Endothelial cell of umbilical vein (primary cell): ENCODE measurements at regions not wholly inside any gene's neighbourhood (a gene's known extent, or its start where the extent isn't known, plus 50 kb on each side); places are given as distances from the start of the nearest gene placed in this dataset.

Experiments
- BruUV-seq: library from RNA; stranded (reverse); fragments of 400-500 nt; replicated peaks from 2 replicates; lab custom pipeline; 2021; lab: Mats Ljungman, UMichigan
- CTCF ChIA-PET: fragments of 300-600, 350-600 bp; sonication (Branson Sonifier 250); formaldehyde crosslinking; loops from one replicate; lab custom pipeline; 2021; ENCODE audit warnings: antibody characterized with exemption, inconsistent platforms; lab: Charles Lee
- POLR2A ChIA-PET: fragments of 300-600, 350-600 bp; sonication (Branson Sonifier 250); formaldehyde crosslinking; loops from one replicate; lab custom pipeline; 2021; ENCODE audit warnings: antibody characterized with exemption, inconsistent platforms; lab: Charles Lee
- DNase-seq: peaks from one replicate; pipeline ENCODE4 v3.0.0-alpha.2; 2011; ENCODE audit warnings: low read depth, low spot score
- FAIRE-seq: peaks from 2 replicates; lab custom pipeline; 2011; peaks lifted over from hg19 to GRCh38; lab: Jason Lieb, UNC
- H2AFZ ChIP-seq: 2 replicates; pipeline ENCODE4 v1.6.0; 2012; ENCODE audit warnings: low read depth, low read length, control low read depth, inconsistent platforms
- H3K27ac ChIP-seq: 2 replicates; pipeline ENCODE4 v1.5.1; 2011; ENCODE audit warnings: low read depth, mild to moderate bottlenecking, control low read depth, low read length, moderate library complexity; ENCODE audit not compliant: insufficient read depth
- H3K27me3 ChIP-seq, 2 experiments: 2 replicates each; pipeline versions ENCODE4 v1.6.0 to v1.6.1; 2011; ENCODE audit warnings: low read length in 2 of 2, mixed read lengths in 1 of 2; ENCODE audit not compliant: control insufficient read depth in 2 of 2, insufficient read depth in 2 of 2
- H3K36me3 ChIP-seq, 2 experiments: 2 replicates in 1 of 2; 3 replicates in 1 of 2; pipeline ENCODE4 v1.5.1; 2011; ENCODE audit warnings: low read length in 2 of 2, mild to moderate bottlenecking in 1 of 2, moderate library complexity in 1 of 2; ENCODE audit not compliant: control insufficient read depth in 2 of 2, insufficient read depth in 2 of 2; ENCODE audit errors: extremely low read depth in 1 of 2
- H3K4me1 ChIP-seq: 3 replicates; pipeline ENCODE4 v1.5.1; 2011; ENCODE audit warnings: mild to moderate bottlenecking, low read length; ENCODE audit not compliant: control insufficient read depth, insufficient read depth; ENCODE audit errors: extremely low read depth
- H3K4me2 ChIP-seq: 2 replicates; pipeline ENCODE4 v1.6.1; 2011; ENCODE audit warnings: low read length, control low read depth, mixed read lengths; ENCODE audit not compliant: insufficient read depth
- H3K4me3 ChIP-seq, 3 experiments: fragments of 200-600 bp in 1 of 3; sonication (generic), shearing (Covaris generic) in 1 of 3; replicated peaks in 1 of 3; 2 replicates each; pipeline ENCODE4 v1.5.1; 2011 to 2016; ENCODE audit warnings: control low read depth in 3 of 3, low read length in 3 of 3, mild to moderate bottlenecking in 2 of 3, inconsistent platforms in 1 of 3, low read depth in 1 of 3, moderate library complexity in 1 of 3; ENCODE audit not compliant: insufficient read depth in 1 of 3
- H3K79me2 ChIP-seq: 2 replicates; pipeline ENCODE4 v1.6.0; 2012; ENCODE audit warnings: low read length, inconsistent platforms; ENCODE audit not compliant: control insufficient read depth, insufficient read depth
- H3K9ac ChIP-seq: replicated peaks from 2 replicates; pipeline ENCODE3; 2011; ENCODE audit warnings: low read length, control low read depth; ENCODE audit not compliant: insufficient read depth; ENCODE audit errors: extremely low read depth
- H3K9me1 ChIP-seq: replicated peaks from 3 replicates; pipeline ENCODE4 v1.6.0; 2011; ENCODE audit warnings: mild to moderate bottlenecking, low read length; ENCODE audit not compliant: control insufficient read depth, insufficient read depth; ENCODE audit errors: extremely low read depth
- H3K9me3 ChIP-seq: replicated peaks from 2 replicates; pipeline ENCODE4 v1.5.1; 2012; ENCODE audit warnings: low read length, inconsistent platforms; ENCODE audit not compliant: control insufficient read depth, insufficient read depth
- H4K20me1 ChIP-seq: replicated peaks from 2 replicates; pipeline ENCODE3; 2011; ENCODE audit warnings: mild to moderate bottlenecking, low read length; ENCODE audit not compliant: control insufficient read depth, insufficient read depth; ENCODE audit errors: extremely low read depth
- CTCF ChIP-seq, 2 donors: IDR thresholded peaks; 1 replicate in 1 of 2; 2 replicates in 1 of 2; pipeline ENCODE4 v1.5.1; 2011; ENCODE audit warnings: low read length in 2 of 2, mild to moderate bottlenecking in 2 of 2, moderate library complexity in 2 of 2, control low read depth in 1 of 2, inconsistent platforms in 1 of 2, low read depth in 1 of 2; ENCODE audit not compliant: insufficient read depth in 1 of 2; ENCODE audit errors: extremely low read depth in 1 of 2
- EZH2 ChIP-seq: IDR thresholded peaks from 2 replicates; pipeline ENCODE4 v1.6.1; 2012; ENCODE audit warnings: borderline replicate concordance, low read depth, mild to moderate bottlenecking, moderate library complexity, low read length, inconsistent platforms; ENCODE audit not compliant: severe bottlenecking
- FOS ChIP-seq: IDR thresholded peaks from 2 replicates; pipeline ENCODE4 v1.6.1; 2011; ENCODE audit warnings: mild to moderate bottlenecking, low read length, moderate library complexity, borderline replicate concordance; ENCODE audit not compliant: insufficient read depth
- GATA2 ChIP-seq: IDR thresholded peaks from 2 replicates; pipeline ENCODE4 v1.7.0; 2011; ENCODE audit warnings: low read depth, mild to moderate bottlenecking, moderate library complexity, mixed read lengths, low read length; ENCODE audit not compliant: insufficient read length, insufficient read depth
- JUN ChIP-seq: IDR thresholded peaks from 2 replicates; pipeline ENCODE4 v1.6.1; 2011; ENCODE audit warnings: borderline replicate concordance, low read depth; ENCODE audit not compliant: insufficient read length, insufficient read depth
- MAX ChIP-seq: IDR thresholded peaks from 2 replicates; pipeline ENCODE4 v1.6.1; 2011; ENCODE audit not compliant: insufficient read depth, insufficient read length
- MYC ChIP-seq: IDR thresholded peaks from one replicate; pipeline ENCODE4 v1.6.1; 2011; ENCODE audit warnings: mild to moderate bottlenecking, low read depth, low read length
- POLR2A ChIP-seq: IDR thresholded peaks from 2 replicates; pipeline ENCODE4 v1.6.1; 2012; ENCODE audit warnings: low read depth, mild to moderate bottlenecking, control low read depth, low read length
- POLR2AphosphoS5 ChIP-seq: IDR thresholded peaks from 2 replicates; pipeline ENCODE4 v1.6.1; 2012; ENCODE audit warnings: low read depth, mild to moderate bottlenecking, control low read depth, low read length, moderate library complexity; ENCODE audit not compliant: insufficient read depth
- dilution Hi-C: fragments of 300-500 bp; cut with MboI; formaldehyde crosslinking; loops from one replicate; pipeline ENCODE4 v1.15.0; 2019; ENCODE audit warnings: low sequenced_read_pairs; ENCODE audit not compliant: extremely low pct_ligation_motif_present
- intact Hi-C: fragments of 100-400 bp; cut with micrococcal nuclease; formaldehyde crosslinking; loops from one replicate; pipeline ENCODE4 v1.10.0; 2022

GRCh38 chr5:13346401-13346800 is 598.1 kb downstream of the DNAH5 start:
- Histone ChIP-seq H3K79me2 (no peaks in the 10 kb centered on the region), H3K4me3 (no peak overlapping the region), H3K27me3 (no peaks in the 10 kb centered on the region), H3K27ac (no peak overlapping the region), H4K20me1 (no peaks in the 10 kb centered on the region), H3K9ac (no peak overlapping the region), H2AFZ (no peak overlapping the region), H3K4me2 (no peak overlapping the region), H3K9me1 (no peaks in the 10 kb centered on the region), H3K36me3 (no peaks in the 10 kb centered on the region), H3K4me1 (no peaks in the 10 kb centered on the region), H3K9me3 (no peaks in the 10 kb centered on the region)
- BruUV-seq, result no TSS peak
- TF ChIP-seq GATA2 (no peak), POLR2A (no peak), FOS (no peak), CTCF (IDR thresholded peaks at IDR 0.05; ENCODE audit: extremely low read depth in 1 of 2, insufficient read depth in 1 of 2, low read depth in 1 of 2, low read length in 2 of 2) (no peak)
- CTCF ChIA-PET, result no interaction called here
- intact Hi-C loops, result no loop called here
- dilution Hi-C loops, result no loop called here
- POLR2A ChIA-PET, result no interaction called here
- FAIRE-seq, result no peak
- DNase-seq, result no peak

GRCh38 chr5:13339093-13339492 is 605.4 kb downstream of the DNAH5 start:
- POLR2A ChIA-PET, result no interaction called here
- dilution Hi-C loops, result no loop called here
- CTCF ChIA-PET, result no interaction called here

More at GRCh38 chr5:13339093-13339492, 605.4 kb downstream of the DNAH5 start:
- Histone ChIP-seq H3K4me1 (no peaks in the 10 kb centered on the region), H3K27me3 (no peaks in the 10 kb centered on the region), H3K36me3 (no peaks in the 10 kb centered on the region), H3K4me3 (no peak overlapping the region), H3K27ac (no peak overlapping the region), H3K9ac (no peak overlapping the region), H3K9me3 (no peaks in the 10 kb centered on the region), H3K4me2 (no peak overlapping the region), H4K20me1 (no peaks in the 10 kb centered on the region), H3K79me2 (no peaks in the 10 kb centered on the region), H2AFZ (no peak overlapping the region), H3K9me1 (no peaks in the 10 kb centered on the region)
- no TSS peak for BruUV-seq
- no peak for FAIRE-seq
- DNase-seq, result no peak
- TF ChIP-seq FOS (no peak), MAX (no peak), CTCF (IDR thresholded peaks at IDR 0.05; ENCODE audit: extremely low read depth in 1 of 2, insufficient read depth in 1 of 2, low read depth in 1 of 2, low read length in 2 of 2) (no peak), GATA2 (no peak), POLR2AphosphoS5 (no peak), MYC (no peak), JUN (no peak), POLR2A (no peak), EZH2 (no peak)
- intact Hi-C loops, result no loop called here
